ENCODE measurements at regions not wholly inside any gene's neighbourhood (a gene's known extent, or its start where the extent isn't known, plus 50 kb on each side); places are given as distances from the start of the nearest gene placed in this dataset.

GRCh38 chr6:43957273-43957672, 170.0 kb downstream of the MRPL14 start:
- TF ChIP-seq, protein P1, sequence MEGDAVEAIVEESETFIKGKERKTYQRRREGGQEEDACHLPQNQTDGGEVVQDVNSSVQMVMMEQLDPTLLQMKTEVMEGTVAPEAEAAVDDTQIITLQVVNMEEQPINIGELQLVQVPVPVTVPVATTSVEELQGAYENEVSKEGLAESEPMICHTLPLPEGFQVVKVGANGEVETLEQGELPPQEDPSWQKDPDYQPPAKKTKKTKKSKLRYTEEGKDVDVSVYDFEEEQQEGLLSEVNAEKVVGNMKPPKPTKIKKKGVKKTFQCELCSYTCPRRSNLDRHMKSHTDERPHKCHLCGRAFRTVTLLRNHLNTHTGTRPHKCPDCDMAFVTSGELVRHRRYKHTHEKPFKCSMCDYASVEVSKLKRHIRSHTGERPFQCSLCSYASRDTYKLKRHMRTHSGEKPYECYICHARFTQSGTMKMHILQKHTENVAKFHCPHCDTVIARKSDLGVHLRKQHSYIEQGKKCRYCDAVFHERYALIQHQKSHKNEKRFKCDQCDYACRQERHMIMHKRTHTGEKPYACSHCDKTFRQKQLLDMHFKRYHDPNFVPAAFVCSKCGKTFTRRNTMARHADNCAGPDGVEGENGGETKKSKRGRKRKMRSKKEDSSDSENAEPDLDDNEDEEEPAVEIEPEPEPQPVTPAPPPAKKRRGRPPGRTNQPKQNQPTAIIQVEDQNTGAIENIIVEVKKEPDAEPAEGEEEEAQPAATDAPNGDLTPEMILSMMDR (IDR thresholded peaks at IDR 0.05) = no peak
- intact Hi-C loops (cut with DNase I) = loop anchor here in 1 of 2 donors (10.0 kb wide), 1 partner anchor 292 kb away; no protein-coding TSS in a partner anchor
- no peak overlapping the region for H3K4me3 ChIP-seq

GRCh38 chr6:43956478-43956877, 170.8 kb downstream of the MRPL14 start:
- Histone ChIP-seq H3K9me3 (no peaks in the 10 kb centered on the region), H3K27ac (peak overlapping the region; percentile 86), H3K27me3 (ENCODE audit: insufficient read depth in 3 of 3, low read length in 2 of 3) (no peaks in the 10 kb centered on the region), H3K4me1 (peaks cover 22% of the 10 kb centered on the region), H3K36me3 (ENCODE audit: insufficient read depth in 1 of 2, low read depth in 1 of 2) (no peaks in the 10 kb centered on the region), H3K4me3 (no peak overlapping the region)
- DNase-seq (no peak), ATAC-seq (no peak)
- TF ChIP-seq, protein P1 (IDR thresholded peaks at IDR 0.05) = no peak
- WGBS, 3 donors = 92 to 96% (median 95%) methylated on average over 3 of the region's 3 CpGs
- intact Hi-C loops (cut with DNase I) = loop anchor here in 1 of 2 donors (10.0 kb wide), 1 partner anchor 292 kb away; no protein-coding TSS in a partner anchor

More at GRCh38 chr6:43957273-43957672, 170.0 kb downstream of the MRPL14 start:
- ATAC-seq (no peak), DNase-seq (no peak)
- Histone ChIP-seq H3K27me3 (ENCODE audit: insufficient read depth in 3 of 3, low read length in 2 of 3) (no peaks in the 10 kb centered on the region), H3K9me3 (no peaks in the 10 kb centered on the region), H3K4me1 (peaks cover 22% of the 10 kb centered on the region), H3K36me3 (ENCODE audit: insufficient read depth in 1 of 2, low read depth in 1 of 2) (no peaks in the 10 kb centered on the region), H3K27ac (no peak overlapping the region)
- 69 to 89% (median 82%) methylated on average over 3 of the region's 3 CpGs for WGBS, 3 donors

- WGBS, 3 donors = 24 to 36% (median 35%) methylated on average over 12 of the region's 12 CpGs
- Histone ChIP-seq H3K4me1 (peaks cover 22% of the 10 kb centered on the region), H3K36me3 (ENCODE audit: insufficient read depth in 1 of 2, low read depth in 1 of 2) (no peaks in the 10 kb centered on the region), H3K27me3 (ENCODE audit: insufficient read depth in 3 of 3, low read length in 2 of 3) (no peaks in the 10 kb centered on the region), H3K9me3 (no peaks in the 10 kb centered on the region), H3K27ac (peak overlapping the region; percentile 86), H3K4me3 (no peak overlapping the region)
- intact Hi-C loops (cut with DNase I) = loop anchor here (5.0 to 10.0 kb wide), 4 partner anchors 97 to 290 kb away; partner anchors contain the start of gene VEGFA (in 1 of the 2)
- TF ChIP-seq, protein P1 (IDR thresholded peaks at IDR 0.05) = no peak
- ATAC-seq = peak; percentile 90 to 93 (median 91)
- DNase-seq = peak; percentile 79 to 92
Measured at GRCh38 chr6:43954311-43955131, 172.7 kb downstream of the MRPL14 start.

DNA sequence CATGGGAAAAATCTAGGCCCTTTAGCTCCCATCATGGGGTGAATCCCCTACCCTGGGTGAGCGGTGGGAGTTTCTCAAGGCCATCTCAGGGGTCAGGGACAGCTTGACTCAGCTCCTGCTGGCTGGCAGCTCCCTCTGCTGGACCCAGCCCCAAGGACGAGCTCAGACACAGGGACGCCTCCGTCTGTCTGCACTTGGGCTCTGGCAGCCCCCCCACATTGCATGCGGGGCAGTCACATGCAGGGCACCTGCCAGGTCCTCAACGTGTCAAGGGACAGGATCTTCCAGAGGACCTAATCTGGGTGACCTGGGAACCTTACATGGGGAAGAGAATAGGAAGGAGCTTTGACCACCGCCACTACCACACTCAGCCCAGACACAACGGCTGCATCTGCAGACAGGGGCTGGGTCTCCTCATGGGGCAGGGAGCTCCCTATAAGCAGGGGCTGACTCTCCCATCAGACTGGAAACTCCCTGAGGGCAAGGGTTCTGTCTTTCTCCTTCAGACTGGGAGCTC, 173.4 kb downstream of the MRPL14 start:
- peak overlapping the region; percentile 86 for H3K27ac ChIP-seq
- intact Hi-C loops (cut with DNase I) = loop anchor here (2.0 to 10.0 kb wide), 5 partner anchors 97 to 289 kb away; partner anchors contain the start of gene VEGFA (in 1 of the 2)
- ATAC-seq = peak; percentile 66 to 82 (median 78)
- TF ChIP-seq, protein P1 (IDR thresholded peaks at IDR 0.05) = peak; percentile 42
- peak; percentile 81 to 89 for DNase-seq
- H3K9me3 ChIP-seq = no peaks in the 10 kb centered on the region
- H3K27me3 ChIP-seq (ENCODE audit: insufficient read depth in 3 of 3, low read length in 2 of 3) = no peaks in the 10 kb centered on the region
- 21 to 36% (median 21%) methylated on average over 8 of the region's 8 CpGs for WGBS, 3 donors
- H3K36me3 ChIP-seq (ENCODE audit: insufficient read depth in 1 of 2, low read depth in 1 of 2) = no peaks in the 10 kb centered on the region
- H3K4me1 ChIP-seq = peaks cover 22% of the 10 kb centered on the region
- no peak overlapping the region for H3K4me3 ChIP-seq
